H1 (cell line): ENCODE measurements at regions not wholly inside any gene's neighbourhood (a gene's known extent, or its start where the extent isn't known, plus 50 kb on each side); places are given as distances from the start of the nearest gene placed in this dataset.

Source experiments
- GTF2F1 ChIP-seq: IDR thresholded peaks from 2 replicates; pipeline ENCODE4 v1.6.1; 2012; ENCODE audit warnings: low read depth, low read length, improper control_type of control experiment, borderline replicate concordance
- NANOG ChIP-seq: IDR thresholded peaks from 2 replicates; pipeline ENCODE4 v1.6.1; 2011; ENCODE audit warnings: low read length, low read depth, mild to moderate bottlenecking, inconsistent platforms; ENCODE audit not compliant: insufficient read depth, poor library complexity, severe bottlenecking
- SIX5 ChIP-seq: IDR thresholded peaks from 2 replicates; pipeline ENCODE4 v1.6.1; 2011; ENCODE audit warnings: mild to moderate bottlenecking, low read depth, low read length
- TAF1 ChIP-seq: IDR thresholded peaks from 2 replicates; pipeline ENCODE4 v1.6.1; 2011; ENCODE audit warnings: mild to moderate bottlenecking, low read depth, low read length
- TBP ChIP-seq: IDR thresholded peaks from 2 replicates; pipeline ENCODE4 v1.6.1; 2011; ENCODE audit warnings: low read depth, low read length, improper control_type of control experiment
- TF ChIP-seq, protein P1 (sequence below): fragments of 300-600 bp; sonication (generic); IDR thresholded peaks from 2 replicates; pipeline ENCODE4 v1.7.1; 2012; ENCODE audit warnings: low read length, moderate library complexity, mild to moderate bottlenecking, inconsistent platforms; ENCODE audit not compliant: insufficient replicate concordance

GRCh38 chr3:31476209-31476608 is 56.5 kb upstream of the STT3B start (continued):
- TF ChIP-seq, protein P1, sequence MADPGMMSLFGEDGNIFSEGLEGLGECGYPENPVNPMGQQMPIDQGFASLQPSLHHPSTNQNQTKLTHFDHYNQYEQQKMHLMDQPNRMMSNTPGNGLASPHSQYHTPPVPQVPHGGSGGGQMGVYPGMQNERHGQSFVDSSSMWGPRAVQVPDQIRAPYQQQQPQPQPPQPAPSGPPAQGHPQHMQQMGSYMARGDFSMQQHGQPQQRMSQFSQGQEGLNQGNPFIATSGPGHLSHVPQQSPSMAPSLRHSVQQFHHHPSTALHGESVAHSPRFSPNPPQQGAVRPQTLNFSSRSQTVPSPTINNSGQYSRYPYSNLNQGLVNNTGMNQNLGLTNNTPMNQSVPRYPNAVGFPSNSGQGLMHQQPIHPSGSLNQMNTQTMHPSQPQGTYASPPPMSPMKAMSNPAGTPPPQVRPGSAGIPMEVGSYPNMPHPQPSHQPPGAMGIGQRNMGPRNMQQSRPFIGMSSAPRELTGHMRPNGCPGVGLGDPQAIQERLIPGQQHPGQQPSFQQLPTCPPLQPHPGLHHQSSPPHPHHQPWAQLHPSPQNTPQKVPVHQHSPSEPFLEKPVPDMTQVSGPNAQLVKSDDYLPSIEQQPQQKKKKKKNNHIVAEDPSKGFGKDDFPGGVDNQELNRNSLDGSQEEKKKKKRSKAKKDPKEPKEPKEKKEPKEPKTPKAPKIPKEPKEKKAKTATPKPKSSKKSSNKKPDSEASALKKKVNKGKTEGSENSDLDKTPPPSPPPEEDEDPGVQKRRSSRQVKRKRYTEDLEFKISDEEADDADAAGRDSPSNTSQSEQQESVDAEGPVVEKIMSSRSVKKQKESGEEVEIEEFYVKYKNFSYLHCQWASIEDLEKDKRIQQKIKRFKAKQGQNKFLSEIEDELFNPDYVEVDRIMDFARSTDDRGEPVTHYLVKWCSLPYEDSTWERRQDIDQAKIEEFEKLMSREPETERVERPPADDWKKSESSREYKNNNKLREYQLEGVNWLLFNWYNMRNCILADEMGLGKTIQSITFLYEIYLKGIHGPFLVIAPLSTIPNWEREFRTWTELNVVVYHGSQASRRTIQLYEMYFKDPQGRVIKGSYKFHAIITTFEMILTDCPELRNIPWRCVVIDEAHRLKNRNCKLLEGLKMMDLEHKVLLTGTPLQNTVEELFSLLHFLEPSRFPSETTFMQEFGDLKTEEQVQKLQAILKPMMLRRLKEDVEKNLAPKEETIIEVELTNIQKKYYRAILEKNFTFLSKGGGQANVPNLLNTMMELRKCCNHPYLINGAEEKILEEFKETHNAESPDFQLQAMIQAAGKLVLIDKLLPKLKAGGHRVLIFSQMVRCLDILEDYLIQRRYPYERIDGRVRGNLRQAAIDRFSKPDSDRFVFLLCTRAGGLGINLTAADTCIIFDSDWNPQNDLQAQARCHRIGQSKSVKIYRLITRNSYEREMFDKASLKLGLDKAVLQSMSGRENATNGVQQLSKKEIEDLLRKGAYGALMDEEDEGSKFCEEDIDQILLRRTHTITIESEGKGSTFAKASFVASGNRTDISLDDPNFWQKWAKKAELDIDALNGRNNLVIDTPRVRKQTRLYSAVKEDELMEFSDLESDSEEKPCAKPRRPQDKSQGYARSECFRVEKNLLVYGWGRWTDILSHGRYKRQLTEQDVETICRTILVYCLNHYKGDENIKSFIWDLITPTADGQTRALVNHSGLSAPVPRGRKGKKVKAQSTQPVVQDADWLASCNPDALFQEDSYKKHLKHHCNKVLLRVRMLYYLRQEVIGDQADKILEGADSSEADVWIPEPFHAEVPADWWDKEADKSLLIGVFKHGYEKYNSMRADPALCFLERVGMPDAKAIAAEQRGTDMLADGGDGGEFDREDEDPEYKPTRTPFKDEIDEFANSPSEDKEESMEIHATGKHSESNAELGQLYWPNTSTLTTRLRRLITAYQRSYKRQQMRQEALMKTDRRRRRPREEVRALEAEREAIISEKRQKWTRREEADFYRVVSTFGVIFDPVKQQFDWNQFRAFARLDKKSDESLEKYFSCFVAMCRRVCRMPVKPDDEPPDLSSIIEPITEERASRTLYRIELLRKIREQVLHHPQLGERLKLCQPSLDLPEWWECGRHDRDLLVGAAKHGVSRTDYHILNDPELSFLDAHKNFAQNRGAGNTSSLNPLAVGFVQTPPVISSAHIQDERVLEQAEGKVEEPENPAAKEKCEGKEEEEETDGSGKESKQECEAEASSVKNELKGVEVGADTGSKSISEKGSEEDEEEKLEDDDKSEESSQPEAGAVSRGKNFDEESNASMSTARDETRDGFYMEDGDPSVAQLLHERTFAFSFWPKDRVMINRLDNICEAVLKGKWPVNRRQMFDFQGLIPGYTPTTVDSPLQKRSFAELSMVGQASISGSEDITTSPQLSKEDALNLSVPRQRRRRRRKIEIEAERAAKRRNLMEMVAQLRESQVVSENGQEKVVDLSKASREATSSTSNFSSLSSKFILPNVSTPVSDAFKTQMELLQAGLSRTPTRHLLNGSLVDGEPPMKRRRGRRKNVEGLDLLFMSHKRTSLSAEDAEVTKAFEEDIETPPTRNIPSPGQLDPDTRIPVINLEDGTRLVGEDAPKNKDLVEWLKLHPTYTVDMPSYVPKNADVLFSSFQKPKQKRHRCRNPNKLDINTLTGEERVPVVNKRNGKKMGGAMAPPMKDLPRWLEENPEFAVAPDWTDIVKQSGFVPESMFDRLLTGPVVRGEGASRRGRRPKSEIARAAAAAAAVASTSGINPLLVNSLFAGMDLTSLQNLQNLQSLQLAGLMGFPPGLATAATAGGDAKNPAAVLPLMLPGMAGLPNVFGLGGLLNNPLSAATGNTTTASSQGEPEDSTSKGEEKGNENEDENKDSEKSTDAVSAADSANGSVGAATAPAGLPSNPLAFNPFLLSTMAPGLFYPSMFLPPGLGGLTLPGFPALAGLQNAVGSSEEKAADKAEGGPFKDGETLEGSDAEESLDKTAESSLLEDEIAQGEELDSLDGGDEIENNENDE = no peak
- TF ChIP-seq SIX5 (no peak), GTF2F1 (no peak), NANOG (no peak), TBP (no peak), TAF1 (no peak)
